GM19240 (cell line): ENCODE measurements at regions not wholly inside any gene's neighbourhood (a gene's known extent, or its start where the extent isn't known, plus 50 kb on each side); places are given as distances from the start of the nearest gene placed in this dataset.

Experiments used
- DNase-seq: peaks from one replicate; pipeline ENCODE4 v3.0.0; 2011; ENCODE audit warnings: low spot score; ENCODE audit not compliant: insufficient read length

DNA sequence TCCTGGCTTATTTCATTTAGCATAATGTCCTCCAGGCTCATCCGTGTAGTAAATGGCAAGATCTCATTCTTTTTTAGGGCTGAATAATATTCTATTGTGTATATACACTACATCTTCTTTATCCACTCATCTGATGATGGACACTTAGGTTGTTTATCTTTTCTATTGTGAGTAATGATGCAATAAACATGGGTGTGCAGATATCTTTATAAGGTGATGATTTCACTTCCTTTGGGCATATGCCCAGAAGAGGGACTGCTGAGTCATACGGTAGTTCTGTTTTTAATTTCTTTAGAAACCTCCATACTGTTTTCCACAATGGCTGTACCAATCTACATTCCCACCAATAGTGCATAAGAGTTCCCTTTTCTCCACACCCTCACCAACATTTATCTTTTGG is 317.6 kb upstream of the CNKSR2 start:
- DNase-seq, result no peak

GRCh38 chrX:21047034-21047455 is 327.2 kb upstream of the CNKSR2 start:
- DNase-seq, result no peak

DNA sequence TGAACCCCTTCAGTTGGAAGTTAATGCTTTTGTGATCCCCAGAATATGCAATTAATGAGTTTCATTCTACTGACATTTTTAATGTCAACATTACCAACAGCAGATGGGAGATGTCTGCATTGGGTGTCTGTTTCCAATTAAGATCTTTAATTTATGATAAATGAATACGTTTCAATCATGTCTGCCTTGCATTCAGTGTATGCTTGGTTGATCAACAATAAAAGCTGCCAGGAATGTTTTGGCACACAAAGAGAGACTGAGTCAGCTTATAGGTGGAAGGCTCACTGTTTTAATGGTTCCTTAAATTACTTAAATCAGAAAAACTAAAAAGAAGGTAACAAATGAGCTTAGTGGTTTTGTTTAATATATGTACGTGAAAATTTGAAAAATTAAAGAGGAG is 359.9 kb upstream of the CNKSR2 start:
- no peak for DNase-seq

DNA sequence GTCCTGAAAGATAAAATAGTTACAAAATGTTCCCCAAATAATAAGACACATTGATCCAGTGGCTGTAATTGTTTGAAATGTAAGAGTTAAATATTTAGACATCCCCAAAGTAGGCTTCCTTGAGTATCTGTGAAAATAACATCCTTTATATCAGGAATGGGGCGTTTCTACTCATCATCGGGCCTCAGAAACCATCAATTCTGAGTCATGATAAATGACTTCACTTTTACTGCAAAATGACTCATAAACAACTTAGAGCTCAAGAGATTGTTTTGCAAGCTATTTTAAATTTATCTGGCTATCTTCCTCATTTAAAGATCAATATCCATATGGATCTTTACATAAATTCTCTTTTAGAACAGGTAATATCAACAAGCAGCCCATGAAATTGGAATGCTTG is 369.4 kb upstream of the CNKSR2 start:
- DNase-seq, result no peak

- DNase-seq, result no peak
Measured at GRCh38 chrX:20995829-20996228, 378.4 kb upstream of the CNKSR2 start.

- no peak for DNase-seq
Measured at GRCh38 chrX:20989361-20989760, 384.9 kb upstream of the CNKSR2 start.

- DNase-seq, result no peak
Measured at GRCh38 chrX:20988804-20989203, 385.4 kb upstream of the CNKSR2 start.

- DNase-seq, result no peak
Measured at GRCh38 chrX:20988118-20988517, 386.1 kb upstream of the CNKSR2 start.

DNA sequence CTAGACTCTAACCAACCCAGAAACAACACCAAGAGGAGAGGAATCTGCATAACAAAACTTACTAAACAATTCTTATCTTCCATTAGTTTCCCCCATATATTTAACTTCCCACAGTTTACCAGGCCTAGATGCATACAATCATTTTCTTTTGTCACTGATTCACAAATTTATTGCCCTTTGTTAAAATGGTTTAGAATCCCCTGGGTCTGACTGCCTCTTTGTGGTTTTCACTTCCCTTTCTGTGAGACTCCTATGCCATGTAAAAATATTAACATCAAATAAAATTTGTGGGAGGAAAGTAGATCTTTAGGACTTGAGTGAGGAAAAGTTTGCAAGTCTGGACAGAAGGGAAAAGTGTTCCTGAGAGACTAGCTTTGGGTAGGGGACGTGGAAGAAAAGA is 393.8 kb upstream of the CNKSR2 start:
- no peak for DNase-seq

GRCh38 chrX:20974326-20974725 is 399.9 kb upstream of the CNKSR2 start:
- DNase-seq, result no peak

GRCh38 chrX:20973038-20973437 is 401.2 kb upstream of the CNKSR2 start:
- DNase-seq, result no peak

DNA sequence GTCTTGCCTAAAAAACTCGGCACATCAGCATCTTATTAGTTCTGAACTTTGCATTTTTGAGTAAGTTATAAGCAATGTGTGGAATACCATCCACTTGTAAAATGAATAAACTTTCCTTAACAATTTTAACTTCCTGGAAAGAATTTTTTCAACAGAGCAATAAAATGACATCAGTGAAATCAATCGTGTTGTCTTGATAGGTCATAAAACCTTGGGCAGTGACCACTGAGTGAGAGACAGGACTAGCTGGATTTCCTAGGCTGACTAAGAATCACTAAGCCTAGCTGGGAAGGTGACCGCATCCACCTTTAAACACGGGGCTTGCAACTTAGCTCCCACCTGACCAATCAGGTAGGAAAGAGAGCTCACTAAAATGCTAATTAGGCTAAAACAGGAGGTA is 403.0 kb upstream of the CNKSR2 start:
- no peak for DNase-seq

- DNase-seq, result no peak
Measured at GRCh38 chrX:20969565-20969964, 404.7 kb upstream of the CNKSR2 start.

- no peak for DNase-seq
Measured at GRCh38 chrX:20968996-20969395, 405.2 kb upstream of the CNKSR2 start.

DNA sequence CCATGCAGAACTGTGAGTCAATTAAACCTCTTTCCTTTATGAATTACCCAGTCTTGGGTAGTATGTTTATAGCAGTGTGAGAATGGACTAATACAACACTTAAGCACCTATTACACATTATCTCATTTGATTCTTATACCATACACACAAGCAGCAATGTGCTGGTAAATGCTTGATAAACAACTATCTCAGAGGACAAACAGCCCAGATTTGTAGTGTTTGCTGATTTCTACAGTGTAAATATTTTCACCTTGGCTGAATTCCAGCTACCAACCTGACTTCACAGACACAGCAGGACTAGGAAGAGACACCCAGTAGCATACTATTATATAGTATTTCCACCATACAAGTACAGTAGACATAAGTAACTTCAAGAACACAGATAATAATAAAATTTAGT is 406.5 kb upstream of the CNKSR2 start:
- DNase-seq, result no peak

GRCh38 chrX:20965270-20966044 is 408.8 kb upstream of the CNKSR2 start:
- DNase-seq, result no peak

GRCh38 chrX:20954014-20954413 is 420.2 kb upstream of the CNKSR2 start:
- no peak for DNase-seq

GRCh38 chrX:20952180-20952579 is 422.0 kb upstream of the CNKSR2 start:
- no peak for DNase-seq

DNA sequence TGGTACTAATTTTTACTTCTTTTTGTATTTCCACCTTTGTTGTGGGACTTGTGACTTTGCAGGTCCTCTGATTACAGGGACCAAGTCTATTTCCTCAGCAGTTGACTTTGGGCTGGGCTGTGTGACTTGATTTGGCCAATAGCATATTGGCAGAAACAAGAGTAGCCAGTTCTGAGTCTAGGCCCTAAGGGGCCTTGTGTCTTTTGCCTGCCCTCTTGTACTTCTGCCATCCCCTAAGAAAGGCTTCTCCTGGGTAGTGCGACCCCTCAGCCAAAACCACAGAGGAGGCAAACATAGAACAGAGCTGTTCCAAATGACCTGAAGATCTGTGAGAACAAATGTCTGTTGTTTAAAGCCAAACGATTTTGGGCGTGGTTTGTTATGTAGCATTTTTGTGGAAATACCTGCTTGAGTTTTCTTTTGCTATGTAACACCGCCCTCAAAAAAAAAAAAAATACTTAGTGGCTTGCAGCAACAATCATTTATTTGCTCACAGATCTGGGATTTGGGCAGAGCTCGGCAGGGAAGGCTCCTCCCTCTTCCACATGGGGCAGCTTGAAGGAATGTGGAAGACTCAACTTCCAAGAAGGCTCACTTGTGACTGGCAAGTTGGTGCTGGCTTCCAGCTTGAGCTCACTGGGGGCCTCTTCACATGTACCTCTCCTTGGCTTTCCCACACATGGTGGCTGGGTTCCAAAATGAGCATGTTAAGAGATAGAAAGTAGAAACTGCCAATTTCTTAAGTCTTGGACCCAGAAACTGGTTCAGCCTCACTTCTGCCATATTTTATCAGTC is 423.0 kb upstream of the CNKSR2 start:
- DNase-seq, result no peak

- no peak for DNase-seq
Measured at GRCh38 chrX:20947411-20947912, 426.8 kb upstream of the CNKSR2 start.

GRCh38 chrX:20913760-20914159 is 460.5 kb upstream of the CNKSR2 start:
- DNase-seq, result no peak

GRCh38 chrX:20906571-20906970 is 467.6 kb upstream of the CNKSR2 start:
- DNase-seq, result no peak

DNA sequence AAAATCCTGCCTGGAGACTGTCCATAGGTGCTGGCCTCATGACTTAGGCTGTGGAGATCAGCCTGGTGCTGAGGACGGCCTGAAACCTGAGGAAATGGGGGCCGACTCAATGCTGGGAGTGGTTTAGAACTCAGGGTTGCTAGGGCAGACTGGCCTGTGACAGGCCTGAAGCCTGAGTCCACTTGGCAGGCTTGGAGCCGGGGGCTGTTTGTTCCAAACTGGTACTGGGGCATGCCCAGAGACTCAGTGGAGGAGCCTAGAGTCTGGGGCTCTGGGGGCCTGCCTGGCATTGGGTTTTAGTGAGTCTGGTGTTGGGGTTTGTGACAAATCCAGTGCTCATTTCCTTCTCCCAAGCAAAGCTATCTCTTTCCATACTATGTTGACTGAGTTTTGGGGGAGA is 489.7 kb upstream of the CNKSR2 start:
- no peak for DNase-seq
